ENCODE measurements at regions not wholly inside any gene's neighbourhood (a gene's known extent, or its start where the extent isn't known, plus 50 kb on each side); places are given as distances from the start of the nearest gene placed in this dataset.
"Not testable (repeated sequence)": the region's sequence is repeated elsewhere in the genome, so short reads cannot be mapped to it uniquely, and the experiment has no call there.

GRCh38 chr5:42894057-42894456 is 82.4 kb upstream of the SELENOP start:
- no peak for DNase-seq

- DNase-seq: peak; percentile 28 to 67 (median 39)
These were observed 77.7 kb upstream of the SELENOP start for GRCh38 chr5:42889311-42889933.

GRCh38 chr5:42888771-42889170 is 77.1 kb upstream of the SELENOP start:
- no peak for DNase-seq

DNA sequence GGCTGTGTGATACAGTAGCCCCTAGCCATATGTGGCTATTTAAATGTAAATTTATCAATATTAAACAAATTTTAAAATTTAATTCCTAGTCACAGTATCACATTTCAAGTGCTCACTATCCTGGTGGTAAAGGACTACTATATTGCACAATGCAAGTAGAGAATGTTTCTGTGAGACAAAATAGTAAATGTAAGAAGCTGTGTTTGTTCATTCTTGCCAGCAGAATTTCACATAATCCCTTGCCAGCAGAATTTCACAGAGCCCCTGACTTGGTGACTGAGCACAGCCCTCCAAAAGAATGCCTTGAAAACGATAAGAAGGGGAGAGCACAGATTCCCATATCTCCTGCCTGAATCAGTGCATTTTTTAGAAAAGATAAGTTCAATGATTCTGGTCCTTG is 75.9 kb upstream of the SELENOP start:
- no peak for DNase-seq

DNA sequence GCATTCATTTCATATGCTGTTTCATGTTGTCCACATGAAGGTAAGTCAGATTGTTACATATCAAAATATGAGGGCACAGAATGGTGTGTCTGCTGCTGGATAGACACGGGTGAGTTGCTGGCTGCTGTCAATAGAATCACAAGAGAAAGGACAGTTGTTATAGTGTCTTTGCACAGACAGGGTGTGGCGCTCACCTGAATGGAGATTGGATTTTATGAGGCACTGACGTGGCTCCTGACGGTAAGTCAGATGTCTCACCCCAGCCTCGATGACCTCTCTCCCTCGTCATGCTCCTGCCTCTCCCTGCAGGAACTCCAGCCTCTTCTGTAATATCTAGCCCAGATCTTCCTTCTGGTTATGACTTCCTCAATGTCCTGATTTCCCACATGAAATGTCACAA is 75.4 kb upstream of the SELENOP start:
- DNase-seq: no peak

DNA sequence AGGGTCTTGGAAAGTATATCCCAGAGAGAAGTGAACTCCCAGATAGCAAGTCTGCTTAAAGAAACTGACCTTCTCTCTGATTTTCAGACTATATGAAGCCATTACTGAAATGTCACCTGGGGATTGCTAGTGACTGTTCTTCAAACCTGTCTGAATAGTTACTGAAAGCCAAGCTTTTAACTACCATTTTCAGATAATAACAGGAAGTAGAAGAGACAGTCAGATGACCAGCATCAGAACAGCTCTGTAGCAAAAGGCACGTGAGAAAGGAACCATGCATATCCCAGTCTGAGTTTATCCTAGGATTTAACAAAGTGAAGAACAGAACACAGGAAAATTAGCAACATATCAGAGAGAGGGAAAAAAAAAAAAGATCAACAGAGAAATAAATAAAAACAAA is 74.9 kb upstream of the SELENOP start:
- DNase-seq: no peak

GRCh38 chr5:42884326-42884725 is 72.6 kb upstream of the SELENOP start:
- DNase-seq: no peak

DNA sequence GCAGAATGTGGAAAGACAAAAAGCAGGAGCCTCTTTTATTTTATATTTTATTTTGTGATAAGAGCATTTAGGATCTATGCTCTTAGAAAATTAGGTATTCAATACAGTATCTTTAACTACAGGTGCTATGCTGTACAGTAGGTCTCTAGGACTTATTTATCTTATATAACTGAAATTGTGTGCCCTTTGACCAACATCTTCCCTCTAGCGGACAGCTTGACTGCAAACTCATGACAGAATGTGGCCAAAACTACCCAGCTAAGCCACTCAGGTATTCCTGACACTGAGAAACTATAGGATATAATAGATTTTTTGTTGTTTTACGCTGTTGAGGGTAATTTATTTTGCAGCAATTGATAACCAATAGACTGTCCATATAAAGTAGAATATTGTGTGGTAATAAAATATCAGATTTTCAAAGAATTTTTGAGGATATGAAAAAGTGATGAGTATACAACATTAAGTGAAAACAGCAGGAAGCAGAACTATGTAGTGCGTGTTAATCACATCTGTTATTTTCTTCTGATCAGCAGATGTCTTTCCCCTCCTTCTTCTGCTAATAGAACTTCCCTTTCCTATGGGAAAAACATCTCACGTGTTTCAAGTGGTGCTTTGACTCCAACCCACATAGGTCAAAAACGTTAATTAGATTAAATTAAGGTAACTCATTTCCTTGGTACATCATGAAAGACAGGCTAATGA is 69.9 kb upstream of the SELENOP start:
- no peak for DNase-seq

GRCh38 chr5:42880496-42881150 is 68.9 kb upstream of the SELENOP start:
- no peak for DNase-seq

GRCh38 chr5:42879291-42879690 is 67.6 kb upstream of the SELENOP start:
- no peak for DNase-seq

DNA sequence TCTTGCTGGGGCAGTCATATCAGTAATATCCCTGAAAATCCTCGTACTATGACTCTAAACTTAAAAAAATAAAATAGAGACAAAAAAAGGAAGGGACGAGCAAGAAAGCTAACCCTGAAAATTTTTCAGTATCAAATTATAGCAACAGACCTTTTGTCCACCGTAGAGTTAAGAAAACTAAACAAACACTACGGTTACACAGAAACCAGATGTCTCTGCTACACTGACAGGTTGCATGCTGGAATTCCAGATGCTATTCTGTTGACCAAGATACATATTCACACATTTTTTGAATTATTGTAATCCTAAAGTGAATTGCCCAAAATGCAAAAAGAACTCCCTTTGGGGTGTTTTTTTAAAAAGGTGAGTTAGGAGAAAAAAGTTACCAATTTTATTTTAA is 66.9 kb upstream of the SELENOP start:
- DNase-seq: no peak

GRCh38 chr5:42878041-42878440 is 66.3 kb upstream of the SELENOP start:
- no peak for DNase-seq

- no peak for DNase-seq
These were observed 65.7 kb upstream of the SELENOP start for GRCh38 chr5:42877431-42877830.

DNA sequence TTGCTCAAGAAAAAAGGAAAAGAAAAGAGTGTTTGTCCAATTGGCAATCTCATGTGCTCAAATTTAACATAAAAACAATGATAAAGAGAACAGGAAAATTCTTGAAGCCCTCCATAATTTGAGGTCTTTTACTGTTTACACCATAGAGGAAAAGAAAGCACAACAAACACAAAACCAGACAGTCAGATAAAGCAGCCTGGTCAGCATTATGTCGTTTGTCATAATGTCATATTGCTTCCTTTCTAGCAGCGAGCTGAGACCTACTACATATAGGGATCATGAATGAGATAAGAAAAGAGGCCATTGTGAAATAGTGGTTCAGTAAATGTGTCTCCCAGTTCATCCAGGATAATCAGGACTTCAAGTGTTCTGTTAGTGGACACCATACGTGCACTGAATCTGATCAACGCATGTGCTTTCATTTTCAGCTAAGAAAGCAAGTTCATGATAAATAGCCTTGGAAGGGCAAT is 64.7 kb upstream of the SELENOP start:
- no peak for DNase-seq

- no peak for DNase-seq
These were observed 64.2 kb upstream of the SELENOP start for GRCh38 chr5:42875785-42876374.

DNA sequence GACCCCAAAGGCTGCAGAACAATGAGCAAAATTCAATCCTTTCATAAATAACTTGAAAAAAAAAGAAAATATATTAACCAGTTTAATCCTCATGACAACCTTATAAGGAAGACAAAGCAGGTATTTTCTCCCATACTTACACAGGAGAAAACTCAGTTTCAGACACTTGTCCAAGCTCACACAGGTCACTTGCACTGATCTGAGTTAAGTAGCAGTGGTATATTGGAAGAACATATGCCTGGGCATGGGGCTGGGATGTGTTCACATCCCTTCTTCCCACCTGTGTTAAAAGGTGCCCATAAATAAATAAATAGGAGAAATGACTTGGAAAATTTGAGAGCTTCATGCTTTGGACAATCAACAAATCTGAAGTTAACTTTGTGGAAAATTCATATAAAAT is 63.5 kb upstream of the SELENOP start:
- DNase-seq: no peak

DNA sequence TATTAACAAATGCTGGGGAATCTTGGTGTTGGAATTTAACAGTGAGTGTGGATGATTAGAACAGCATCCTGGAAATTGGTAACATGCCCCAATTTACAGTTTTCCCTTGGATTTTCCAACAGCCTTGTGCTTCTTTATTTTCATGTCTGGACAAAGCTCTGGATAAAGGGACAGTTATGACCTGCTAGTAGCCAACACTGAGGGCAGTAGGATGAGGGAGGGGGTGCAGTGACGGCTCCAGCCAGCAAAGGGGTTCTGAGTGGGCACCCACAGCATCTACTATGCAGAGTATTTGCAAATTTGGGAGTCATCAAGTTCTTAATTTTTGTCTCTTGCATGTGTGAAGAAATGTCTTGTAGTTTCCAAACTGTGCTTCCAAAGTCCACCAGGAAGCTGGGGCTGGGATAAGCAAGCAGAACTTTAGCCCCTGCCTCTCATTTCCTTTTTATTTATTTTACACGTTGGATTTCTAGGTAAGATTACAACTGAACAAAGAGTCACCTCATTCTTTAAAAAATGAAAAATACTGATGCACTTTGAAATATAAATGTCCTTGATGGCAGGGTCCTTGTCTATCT is 63.0 kb upstream of the SELENOP start:
- no peak for DNase-seq

- no peak for DNase-seq
These were observed 61.2 kb upstream of the SELENOP start for GRCh38 chr5:42872865-42873264.

- no peak for DNase-seq
These were observed 59.3 kb upstream of the SELENOP start for GRCh38 chr5:42870882-42871418.

- DNase-seq: not testable (repeated sequence)
These were observed 56.7 kb upstream of the SELENOP start for GRCh38 chr5:42868417-42868816.

DNA sequence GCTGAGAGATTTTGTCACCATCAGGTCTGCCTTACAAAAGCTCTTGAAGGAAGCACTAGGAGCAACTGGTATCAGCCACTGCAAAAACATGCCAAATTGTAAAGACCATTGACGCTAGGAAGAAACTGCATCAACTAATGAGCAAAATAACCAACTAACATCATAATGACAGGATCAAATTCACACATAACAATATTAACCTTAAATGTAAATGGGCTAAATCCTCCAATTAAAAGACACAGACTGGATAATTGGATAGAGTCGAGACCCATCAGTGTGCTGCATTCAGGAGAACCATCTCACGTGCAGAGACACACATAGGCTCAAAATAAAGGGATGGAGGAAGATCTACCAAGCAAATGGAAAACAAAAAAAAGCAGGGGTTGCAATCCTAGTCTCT is 53.1 kb upstream of the SELENOP start:
- not testable (repeated sequence) for DNase-seq
